SH-SY5Y (cell line): ENCODE measurements at regions not wholly inside any gene's neighbourhood (a gene's known extent, or its start where the extent isn't known, plus 50 kb on each side); places are given as distances from the start of the nearest gene placed in this dataset.

Experiments
- GATA2 ChIP-seq: IDR thresholded peaks from 2 replicates; pipeline ENCODE4 v1.6.1; 2011; ENCODE audit warnings: mild to moderate bottlenecking, low read depth, low read length
- GATA3 ChIP-seq: IDR thresholded peaks from 2 replicates; pipeline ENCODE4 v1.6.1; 2011; ENCODE audit warnings: low read depth, mild to moderate bottlenecking, low read length, moderate library complexity

GRCh38 chr4:62500296-62500695 is 1300.2 kb downstream of the ADGRL3 start:
- no peak for TF ChIP-seq GATA2
- TF ChIP-seq GATA3 = no peak
